Right cardiac atrium (tissue), 5 donors: ENCODE measurements at regions not wholly inside any gene's neighbourhood (a gene's known extent, or its start where the extent isn't known, plus 50 kb on each side); places are given as distances from the start of the nearest gene placed in this dataset.
A peak's percentile ranks its signal among the peaks of the same experiment; 100 is the strongest.

ENCODE experiments used
- ATAC-seq, 2 donors: fragments of 200-7000 bp; cut with Tn5 transposase; one replicate each; pipeline versions ENCODE4 v1.8.0 to v1.9.1; 2020; ENCODE audit warnings: moderate library complexity in 2 of 2, mild to moderate bottlenecking in 1 of 2
- DNase-seq, 3 donors: peaks; one replicate each; pipeline ENCODE4 v3.0.0-alpha.2; 2020
- H3K27ac ChIP-seq: one replicate; pipeline ENCODE4 v1.5.1; 2013; ENCODE audit warnings: mild to moderate bottlenecking, low read length, control low read depth, moderate library complexity
- H3K27me3 ChIP-seq: one replicate; pipeline ENCODE4 v1.6.1; 2013; ENCODE audit not compliant: control insufficient read depth, insufficient read depth
- H3K4me1 ChIP-seq: one replicate; pipeline ENCODE4 v1.6.1; 2013; ENCODE audit warnings: low read length; ENCODE audit not compliant: control insufficient read depth, insufficient read depth
- H3K4me3 ChIP-seq: one replicate; pipeline ENCODE4 v1.5.1; 2013; ENCODE audit warnings: low read length, control low read depth
- H3K9me3 ChIP-seq: one replicate; pipeline ENCODE4 v1.6.1; 2013; ENCODE audit warnings: low read length; ENCODE audit not compliant: control insufficient read depth
- WGBS: extraction: QIAGEN DNeasy Blood & Tissue Kit; methylation state at CpG from one replicate; pipeline ENCODE4 v1.1.7; 2013; 5-methylcytosine and 5-hydroxymethylcytosine counted together
- intact Hi-C, 4 donors: fragments of 100-400 bp; cut with DNase I; formaldehyde crosslinking; loops; one replicate each; pipeline versions ENCODE4 v1.11.0 to v1.14.0; 2022 to 2023
- donor health status: healthy with polysubstance abuse.
- donor health status: DM: no; HTN: yes; CAD: no.
- donor health status: DM: no; HTN: no; CAD: no.
- donor health status: DM: no; HTN: yes; CAD: no; lungs with severe emphysema.
- donor health status: DM: yes; HTN: yes; CAD: no.

DNA sequence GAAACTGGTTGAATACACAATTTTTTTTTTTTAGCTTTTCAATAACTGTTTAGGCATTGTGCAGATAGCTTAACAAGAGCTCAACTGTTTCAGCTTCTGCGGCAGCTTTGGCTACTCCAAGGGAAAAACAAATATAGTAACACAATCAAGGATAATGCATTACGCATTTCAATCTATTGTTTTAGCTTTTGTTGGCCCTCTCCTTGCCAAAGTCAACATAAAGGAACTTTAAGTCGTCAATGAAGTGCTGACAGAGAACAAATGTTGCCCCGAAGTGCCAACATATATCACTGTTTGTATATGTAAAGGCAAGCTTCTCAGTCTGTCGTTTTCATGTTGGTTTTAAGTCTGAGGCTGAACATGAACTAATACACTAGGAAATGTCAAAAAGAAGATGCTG is 1087.4 kb upstream of the FLRT2 start:
- Histone ChIP-seq H3K27ac (no peak overlapping the region), H3K9me3 (no peaks in the 10 kb centered on the region), H3K4me1 (no peaks in the 10 kb centered on the region), H3K27me3 (no peaks in the 10 kb centered on the region), H3K4me3 (no peak overlapping the region)
- DNase-seq (no peak), ATAC-seq (no peak)
- intact Hi-C loops: no loop called here
- 19% methylated on average over 5 of the region's 5 CpGs for WGBS

DNA sequence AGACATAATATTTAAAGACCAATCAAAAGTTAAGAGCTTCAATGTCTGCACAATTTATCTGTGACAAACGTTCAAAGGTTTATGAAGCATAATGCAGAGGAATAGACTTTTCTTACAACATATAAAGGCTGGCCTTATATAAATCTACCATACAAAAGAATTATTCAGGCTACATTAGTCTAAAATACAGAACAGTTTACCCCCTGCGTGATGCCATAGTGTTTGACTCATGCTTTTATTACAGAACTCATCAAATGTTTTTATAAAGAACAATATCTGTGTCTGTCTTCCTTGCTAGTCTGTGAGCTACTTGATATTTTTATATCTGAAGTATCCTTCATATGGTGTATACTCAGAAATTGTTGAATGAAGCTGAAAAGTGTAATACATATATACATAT is 1084.5 kb upstream of the FLRT2 start:
- WGBS: 88% methylated on average over 2 of the region's 2 CpGs
- ATAC-seq (no peak), DNase-seq (no peak)
- no peak overlapping the region for H3K4me3 ChIP-seq
- no peaks in the 10 kb centered on the region for H3K4me1 ChIP-seq
- intact Hi-C loops: no loop called here
- no peaks in the 10 kb centered on the region for H3K27me3 ChIP-seq
- H3K27ac ChIP-seq: no peak overlapping the region
- no peaks in the 10 kb centered on the region for H3K9me3 ChIP-seq

DNA sequence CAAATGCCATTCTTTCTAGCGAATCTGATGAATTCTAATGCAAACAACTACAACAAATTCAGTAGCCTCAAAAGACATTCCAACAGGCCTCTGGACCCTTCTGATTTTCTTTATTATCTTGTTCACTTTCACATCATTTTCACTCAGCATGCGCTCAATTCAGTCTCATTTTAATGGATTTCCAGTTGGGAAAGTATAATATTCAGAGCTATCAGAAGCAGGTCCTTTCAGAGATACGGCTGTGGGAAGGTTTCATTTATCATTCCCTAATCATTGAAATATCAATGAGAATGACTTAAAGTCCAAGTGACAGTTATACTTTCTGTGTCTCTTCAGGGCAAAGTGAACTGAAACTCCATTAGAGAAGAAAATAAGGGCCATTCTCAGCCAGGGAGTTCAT is 1083.7 kb upstream of the FLRT2 start:
- intact Hi-C loops: no loop called here
- no peak for ATAC-seq
- Histone ChIP-seq H3K4me3 (no peak overlapping the region), H3K27me3 (no peaks in the 10 kb centered on the region), H3K9me3 (no peaks in the 10 kb centered on the region), H3K4me1 (no peaks in the 10 kb centered on the region), H3K27ac (no peak overlapping the region)
- WGBS: 94% methylated on average over 3 of the region's 3 CpGs
- no peak for DNase-seq

DNA sequence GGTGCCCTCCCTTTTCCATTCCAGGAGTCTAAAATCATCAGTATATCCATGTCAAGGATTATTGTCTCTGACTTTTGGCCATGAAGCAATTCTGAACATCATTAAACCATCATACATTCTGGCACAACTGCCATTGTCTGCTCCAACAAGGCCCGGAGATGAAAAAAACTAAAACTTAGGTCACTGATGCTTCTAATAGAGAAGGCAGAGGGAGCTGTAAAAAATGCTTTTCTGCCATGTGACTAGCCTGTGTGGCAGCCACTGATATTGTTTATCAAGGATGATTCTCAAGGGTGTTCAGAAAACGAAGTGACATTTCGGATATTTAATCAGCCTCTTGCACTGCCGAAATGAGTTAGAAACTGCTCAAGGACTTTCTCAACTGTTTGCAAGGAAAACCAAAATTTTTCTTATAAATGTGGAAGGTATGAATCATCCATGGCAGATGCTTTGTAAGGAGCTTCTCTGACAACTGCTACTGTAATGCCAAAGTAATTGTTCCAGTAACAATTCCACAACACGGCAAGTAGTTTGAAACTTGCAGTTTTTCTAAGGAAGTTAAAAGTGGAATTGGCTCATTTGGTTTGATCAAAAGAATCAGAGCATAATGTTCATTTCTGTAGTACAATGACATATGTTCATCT is 1076.5 kb upstream of the FLRT2 start:
- H3K27me3 ChIP-seq: no peaks in the 10 kb centered on the region
- WGBS: 46% methylated on average over 5 of the region's 5 CpGs
- intact Hi-C loops: no loop called here
- H3K27ac ChIP-seq: no peak overlapping the region
- no peaks in the 10 kb centered on the region for H3K9me3 ChIP-seq
- no peak for ATAC-seq
- no peak overlapping the region for H3K4me3 ChIP-seq
- H3K4me1 ChIP-seq: no peaks in the 10 kb centered on the region
- DNase-seq: no peak

DNA sequence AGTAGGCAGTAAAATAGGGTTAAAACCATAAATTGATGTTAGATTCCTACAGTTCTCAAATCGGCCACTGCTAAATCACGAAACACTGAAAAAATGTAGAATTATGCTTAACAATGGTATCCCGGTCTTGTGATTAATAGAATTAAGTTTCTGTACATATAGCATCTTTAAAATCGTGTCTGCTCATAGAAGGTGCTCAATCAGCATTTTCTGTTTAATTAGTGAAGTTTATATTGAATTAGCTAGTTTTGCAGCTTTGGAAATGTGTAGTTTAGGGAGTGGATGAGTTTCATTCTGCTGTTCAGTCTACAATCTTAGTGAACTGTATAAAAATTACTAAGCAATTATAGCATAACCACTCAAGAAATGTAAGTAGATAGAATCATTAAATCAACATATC is 1075.8 kb upstream of the FLRT2 start:
- H3K27ac ChIP-seq: no peak overlapping the region
- intact Hi-C loops: no loop called here
- WGBS: 88% methylated on average over 4 of the region's 4 CpGs

DNA sequence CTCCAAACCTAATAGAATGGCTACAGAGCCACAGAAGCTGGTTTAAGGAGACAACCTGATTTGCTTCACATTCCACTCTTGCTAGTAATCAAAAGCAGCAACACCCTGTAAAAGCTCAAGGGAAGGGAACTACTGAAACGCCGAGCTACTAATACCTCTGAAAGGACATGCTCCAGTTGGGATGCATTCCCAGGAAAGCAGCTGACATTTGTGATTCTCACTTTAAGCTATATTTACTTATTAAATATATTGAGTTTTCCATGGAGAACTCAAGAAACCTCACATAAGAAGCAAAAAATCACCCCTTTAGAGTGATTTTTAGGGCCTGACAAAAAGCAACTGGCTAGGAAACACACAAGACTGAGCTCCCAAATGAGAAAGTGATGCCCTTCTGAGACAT is 1073.0 kb upstream of the FLRT2 start:
- WGBS: 62% methylated on average over 2 of the region's 2 CpGs
- ATAC-seq (no peak), DNase-seq (no peak)
- Histone ChIP-seq H3K27me3 (no peaks in the 10 kb centered on the region), H3K4me3 (no peak overlapping the region), H3K9me3 (no peaks in the 10 kb centered on the region), H3K4me1 (no peaks in the 10 kb centered on the region), H3K27ac (no peak overlapping the region)
- intact Hi-C loops: no loop called here

More for the DNA sequence above, 1075.8 kb upstream of the FLRT2 start:
- H3K9me3 ChIP-seq: no peaks in the 10 kb centered on the region
- no peaks in the 10 kb centered on the region for H3K4me1 ChIP-seq
- DNase-seq: no peak
- ATAC-seq: no peak
- no peaks in the 10 kb centered on the region for H3K27me3 ChIP-seq
- H3K4me3 ChIP-seq: no peak overlapping the region

DNA sequence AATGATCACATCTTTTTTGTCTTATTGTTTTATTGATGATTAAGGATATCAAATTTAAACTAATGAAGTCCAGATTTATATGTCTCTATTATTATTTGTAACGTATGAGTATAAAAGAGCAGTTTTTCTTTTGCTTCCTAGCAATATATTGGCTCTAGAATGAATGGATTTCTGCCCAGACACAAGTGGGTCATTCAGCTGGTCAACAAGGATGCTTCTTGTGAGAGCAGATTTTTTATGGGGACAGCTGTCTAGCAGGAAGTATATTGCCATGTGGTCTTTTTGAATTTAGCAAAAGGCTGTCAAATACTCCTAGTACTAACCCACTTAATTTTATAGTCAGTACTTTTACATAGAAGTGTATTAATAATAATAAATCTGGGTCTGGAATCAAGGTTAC is 1071.1 kb upstream of the FLRT2 start:
- Histone ChIP-seq H3K4me3 (no peak overlapping the region), H3K27ac (no peak overlapping the region), H3K4me1 (no peaks in the 10 kb centered on the region), H3K9me3 (no peaks in the 10 kb centered on the region), H3K27me3 (no peaks in the 10 kb centered on the region)
- intact Hi-C loops: no loop called here
- ATAC-seq (no peak), DNase-seq (no peak)
- WGBS: 51% methylated on average over 1 of the region's 1 CpG

DNA sequence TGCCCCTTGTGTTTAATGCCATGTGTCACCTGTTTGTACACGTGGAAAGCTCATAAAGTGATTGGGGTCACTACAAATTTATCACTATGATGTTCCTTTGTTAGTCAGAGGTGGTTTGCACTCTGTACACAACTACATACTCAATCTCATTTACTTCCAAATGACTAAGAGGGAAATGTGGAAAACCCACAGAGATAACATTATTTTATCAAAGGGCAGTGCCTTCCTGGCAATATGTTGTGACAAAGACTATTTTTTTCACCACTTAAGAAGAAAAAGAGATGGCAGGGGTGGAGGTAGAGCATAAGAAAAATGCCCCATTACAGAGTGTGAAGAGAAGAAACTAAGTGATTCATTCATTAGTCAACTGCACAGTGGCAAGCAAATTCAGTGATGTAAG is 1064.1 kb upstream of the FLRT2 start:
- Histone ChIP-seq H3K4me3 (no peak overlapping the region), H3K27me3 (no peaks in the 10 kb centered on the region), H3K4me1 (no peaks in the 10 kb centered on the region), H3K27ac (no peak overlapping the region), H3K9me3 (no peaks in the 10 kb centered on the region)
- ATAC-seq: peak in 1 of 2 donors; percentile 74
- intact Hi-C loops: no loop called here
- 30% methylated on average over 1 of the region's 1 CpG for WGBS
- DNase-seq: no peak

DNA sequence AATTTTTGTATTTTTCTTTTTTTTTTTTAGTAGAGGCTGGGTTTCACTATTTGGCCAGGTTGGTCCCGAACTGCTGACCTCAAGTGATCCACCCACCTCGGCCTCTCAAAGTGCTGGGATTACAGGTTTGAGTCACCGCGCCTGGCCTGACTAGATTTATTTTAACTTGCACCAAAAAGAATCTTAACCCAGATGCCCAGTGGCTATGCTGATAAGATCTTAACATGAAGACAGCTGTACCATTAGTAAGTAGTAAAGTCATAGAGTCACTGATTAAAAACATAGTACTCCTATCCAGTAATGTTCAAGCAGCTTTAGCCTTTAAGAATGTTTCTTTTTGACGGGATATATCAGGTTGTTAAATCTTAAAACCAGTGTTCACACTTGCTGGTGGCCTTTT is 1061.8 kb upstream of the FLRT2 start:
- ATAC-seq: no peak
- H3K4me1 ChIP-seq: no peaks in the 10 kb centered on the region
- 74% methylated on average over 5 of the region's 5 CpGs for WGBS
- no peak overlapping the region for H3K4me3 ChIP-seq
- H3K9me3 ChIP-seq: no peaks in the 10 kb centered on the region
- H3K27me3 ChIP-seq: no peaks in the 10 kb centered on the region
- H3K27ac ChIP-seq: no peak overlapping the region
- intact Hi-C loops: no loop called here
- DNase-seq: no peak

DNA sequence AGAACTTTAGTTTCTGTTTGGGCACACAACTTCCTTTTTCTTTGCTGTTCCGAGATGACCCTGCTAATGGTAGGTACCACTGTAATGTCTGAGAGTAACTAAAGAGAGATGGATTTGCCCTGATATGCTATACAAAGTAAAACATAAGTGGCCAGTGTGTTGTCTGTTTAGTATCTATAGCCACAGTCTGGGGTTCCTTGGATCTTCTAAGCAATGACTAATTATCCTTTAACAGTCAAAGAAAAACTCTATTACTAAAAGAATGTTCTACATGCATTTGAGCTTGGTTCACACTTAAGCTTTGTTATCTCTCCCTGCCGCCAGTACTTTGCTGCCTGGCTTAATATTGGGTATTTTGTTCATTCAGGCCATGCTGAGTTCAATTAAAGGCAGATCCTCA is 1051.9 kb upstream of the FLRT2 start:
- Histone ChIP-seq H3K4me3 (no peak overlapping the region), H3K27ac (no peak overlapping the region), H3K9me3 (no peaks in the 10 kb centered on the region), H3K27me3 (no peaks in the 10 kb centered on the region), H3K4me1 (no peaks in the 10 kb centered on the region)
- no peak for ATAC-seq
- 60% methylated on average over 2 of the region's 2 CpGs for WGBS
- no peak for DNase-seq
- intact Hi-C loops: no loop called here

DNA sequence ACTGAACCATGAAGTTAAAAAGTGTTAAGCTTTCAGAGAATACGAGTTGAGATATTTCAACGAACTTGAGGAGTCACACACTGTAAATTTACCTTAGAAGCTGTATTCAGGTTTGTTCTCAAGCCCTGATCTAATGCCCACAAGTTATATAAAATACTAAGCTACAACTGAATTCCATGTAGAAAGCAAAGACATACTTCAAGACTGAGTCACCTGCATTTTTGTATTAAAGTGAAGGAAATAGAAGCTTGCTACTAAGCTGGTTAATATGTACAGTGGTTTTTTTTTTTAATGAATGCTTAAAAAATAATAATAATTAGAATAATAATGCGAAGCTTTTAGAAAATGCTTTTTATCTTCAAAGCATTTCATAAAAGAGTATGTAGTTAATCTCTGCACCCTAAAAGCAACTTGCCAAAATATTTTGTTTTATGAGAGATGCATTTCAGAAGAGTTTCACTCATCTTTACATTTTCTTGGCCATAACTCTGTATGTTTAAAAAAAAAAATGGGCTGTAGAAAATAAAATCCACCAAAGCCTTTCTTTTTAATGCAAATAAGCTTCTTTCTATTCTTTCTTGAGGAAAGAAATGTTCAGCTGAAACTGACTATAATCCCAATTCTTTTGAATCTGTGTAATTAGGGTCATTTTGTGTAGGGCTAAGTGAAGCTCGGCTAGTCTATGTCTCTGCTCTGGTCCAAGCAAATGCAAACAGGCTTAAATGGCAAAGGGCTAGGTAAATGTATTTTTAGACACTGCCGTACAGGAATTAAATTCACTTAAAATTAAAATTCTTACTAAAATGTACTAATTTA is 1047.5 kb upstream of the FLRT2 start:
- H3K27ac ChIP-seq: no peak overlapping the region
- intact Hi-C loops: no loop called here
- 87% methylated on average over 5 of the region's 5 CpGs for WGBS
- DNase-seq (no peak), ATAC-seq (no peak)
- no peaks in the 10 kb centered on the region for H3K4me1 ChIP-seq
- no peak overlapping the region for H3K4me3 ChIP-seq
- no peaks in the 10 kb centered on the region for H3K9me3 ChIP-seq
- H3K27me3 ChIP-seq: no peaks in the 10 kb centered on the region
